Amygdala (tissue), 56 donors: ENCODE measurements at regions not wholly inside any gene's neighbourhood (a gene's known extent, or its start where the extent isn't known, plus 50 kb on each side); places are given as distances from the start of the nearest gene placed in this dataset.
"Not testable (repeated sequence)": the region's sequence is repeated elsewhere in the genome, so short reads cannot be mapped to it uniquely, and the experiment has no call there.

Experiments used
- DNase-seq, 56 donors: peaks; one replicate each; lab custom pipeline; 2025; lab: John Stamatoyannopoulos, UW

- DNase-seq: no peak
These were observed 196.1 kb upstream of the SVIL start for GRCh38 chr10:29830531-29831512.

- no peak for DNase-seq
These were observed 195.0 kb upstream of the SVIL start for GRCh38 chr10:29829776-29830175.

GRCh38 chr10:29828956-29829355 is 194.2 kb upstream of the SVIL start:
- no peak for DNase-seq

GRCh38 chr10:29828440-29828894 is 193.7 kb upstream of the SVIL start:
- DNase-seq: no peak

GRCh38 chr10:29827512-29827911 is 192.7 kb upstream of the SVIL start:
- DNase-seq: no peak

GRCh38 chr10:29826801-29827450 is 192.2 kb upstream of the SVIL start:
- DNase-seq: no peak

- DNase-seq: no peak
These were observed 191.4 kb upstream of the SVIL start for GRCh38 chr10:29826221-29826620.

- no peak for DNase-seq
These were observed 188.8 kb upstream of the SVIL start for GRCh38 chr10:29823553-29824080.

- peak in 4 of 56 donors; percentile 6 to 30 (median 10) for DNase-seq
These were observed 186.2 kb upstream of the SVIL start for GRCh38 chr10:29820890-29821461.

- DNase-seq: peak in 9 of 56 donors; percentile 3 to 38 (median 10)
These were observed 182.2 kb upstream of the SVIL start for GRCh38 chr10:29816801-29817558.

- DNase-seq: no peak
These were observed 180.8 kb upstream of the SVIL start for GRCh38 chr10:29815572-29815971.

GRCh38 chr10:29811751-29812427 is 177.1 kb upstream of the SVIL start:
- DNase-seq: peak in 23 of 56 donors; percentile 1 to 68 (median 20)

GRCh38 chr10:29810816-29811215 is 176.0 kb upstream of the SVIL start:
- DNase-seq: no peak

GRCh38 chr10:29810231-29810630 is 175.5 kb upstream of the SVIL start:
- DNase-seq: not testable (repeated sequence)

- DNase-seq: no peak
These were observed 174.6 kb upstream of the SVIL start for GRCh38 chr10:29809383-29809782.

- no peak for DNase-seq
These were observed 172.5 kb upstream of the SVIL start for GRCh38 chr10:29807163-29807806.

GRCh38 chr10:29806350-29806788 is 171.6 kb upstream of the SVIL start:
- no peak for DNase-seq

GRCh38 chr10:29805134-29805723 is 170.5 kb upstream of the SVIL start:
- DNase-seq: no peak
